ENCODE measurements at regions not wholly inside any gene's neighbourhood (a gene's known extent, or its start where the extent isn't known, plus 50 kb on each side); places are given as distances from the start of the nearest gene placed in this dataset.

- TF ChIP-seq CTCF (conservative IDR thresholded peaks at IDR 0.05 in 1 of 2, IDR thresholded peaks at IDR 0.05 in 1 of 2; ENCODE audit: low read depth in 1 of 2, low read length in 2 of 2): no peak
- TF ChIP-seq EZH2 (IDR thresholded peaks at IDR 0.05; ENCODE audit: low read length, missing control alignments): no peak
Measured at GRCh38 chr11:134863294-134863693, 451.3 kb upstream of the B3GAT1 start.
